ENCODE measurements at regions not wholly inside any gene's neighbourhood (a gene's known extent, or its start where the extent isn't known, plus 50 kb on each side); places are given as distances from the start of the nearest gene placed in this dataset.

GRCh38 chr2:64922482-64923384, 66.5 kb upstream of the SLC1A4 start:
- H3K4me3 ChIP-seq (replicated peaks in 1 of 3; ENCODE audit: insufficient read depth in 1 of 3, low read depth in 1 of 3, low read length in 3 of 3): no peak overlapping the region
- intact Hi-C loops (cut with micrococcal nuclease): no loop called here
- H3K9me3 ChIP-seq (replicated peaks; ENCODE audit: control insufficient read depth, insufficient read depth, low read length): no peaks in the 10 kb centered on the region
- CTCF ChIA-PET: interaction anchor here (1.4 to 2.2 kb wide), 4 partner anchors 16 to 246 kb away, joined by 3 to 6 read pairs (median 4); no protein-coding TSS in a partner anchor
- dilution Hi-C loops (cut with MboI; ENCODE audit: extremely low pct_ligation_motif_present, low sequenced_read_pairs): no loop called here
- H3K27me3 ChIP-seq (ENCODE audit: control insufficient read depth in 2 of 2, insufficient read depth in 2 of 2, low read length in 2 of 2): peaks cover 0 to 2% of the 10 kb centered on the region in 2 experiments
- H4K20me1 ChIP-seq (replicated peaks; ENCODE audit: control insufficient read depth, extremely low read depth, insufficient read depth, low read length): no peaks in the 10 kb centered on the region
- no peaks in the 10 kb centered on the region for H3K9me1 ChIP-seq (replicated peaks; ENCODE audit: control insufficient read depth, extremely low read depth, insufficient read depth, low read length)
- no peaks in the 10 kb centered on the region for H3K36me3 ChIP-seq (ENCODE audit: control insufficient read depth in 2 of 2, extremely low read depth in 1 of 2, insufficient read depth in 2 of 2, low read length in 2 of 2)
- H2AFZ ChIP-seq (ENCODE audit: low read depth, low read length): no peak overlapping the region
- no peak overlapping the region for H3K27ac ChIP-seq (ENCODE audit: insufficient read depth, low read depth, low read length)
- no TSS peak for BruUV-seq (replicated peaks)
- FAIRE-seq (no peak), DNase-seq (ENCODE audit: low read depth, low spot score) (no peak)
- no peak overlapping the region for H3K4me2 ChIP-seq (ENCODE audit: insufficient read depth, low read length)
- no peaks in the 10 kb centered on the region for H3K79me2 ChIP-seq (ENCODE audit: control insufficient read depth, insufficient read depth, low read length)
- H3K4me1 ChIP-seq (ENCODE audit: control insufficient read depth, extremely low read depth, insufficient read depth, low read length): peaks cover 2% of the 10 kb centered on the region
- POLR2A ChIA-PET: interaction anchor here (0.7 kb wide), 1 partner anchor 68 kb away, joined by 3 read pairs; no protein-coding TSS in a partner anchor
- no peak for TF ChIP-seq GATA2 (IDR thresholded peaks at IDR 0.05; ENCODE audit: insufficient read depth, insufficient read length, low read depth, low read length)
- no peak for TF ChIP-seq MYC (IDR thresholded peaks at IDR 0.05; ENCODE audit: low read depth, low read length)
- TF ChIP-seq FOS (IDR thresholded peaks at IDR 0.05; ENCODE audit: borderline replicate concordance, insufficient read depth, low read length): no peak
- no peak for TF ChIP-seq MAX (IDR thresholded peaks at IDR 0.05; ENCODE audit: insufficient read depth, insufficient read length)
- no peak for TF ChIP-seq EZH2 (IDR thresholded peaks at IDR 0.05; ENCODE audit: borderline replicate concordance, low read depth, low read length, severe bottlenecking)
- no peak overlapping the region for H3K9ac ChIP-seq (replicated peaks; ENCODE audit: extremely low read depth, insufficient read depth, low read length)

GRCh38 chr2:64923385-64923710, 65.9 kb upstream of the SLC1A4 start:
- TF ChIP-seq CTCF (IDR thresholded peaks at IDR 0.05; ENCODE audit: extremely low read depth in 1 of 2, insufficient read depth in 1 of 2, low read depth in 1 of 2, low read length in 2 of 2) (no peak), MAX (IDR thresholded peaks at IDR 0.05; ENCODE audit: insufficient read depth, insufficient read length) (no peak), POLR2A (IDR thresholded peaks at IDR 0.05; ENCODE audit: low read depth, low read length) (no peak), GATA2 (IDR thresholded peaks at IDR 0.05; ENCODE audit: insufficient read depth, insufficient read length, low read depth, low read length) (no peak), POLR2AphosphoS5 (IDR thresholded peaks at IDR 0.05; ENCODE audit: insufficient read depth, low read depth, low read length) (no peak), MYC (IDR thresholded peaks at IDR 0.05; ENCODE audit: low read depth, low read length) (no peak), FOS (IDR thresholded peaks at IDR 0.05; ENCODE audit: borderline replicate concordance, insufficient read depth, low read length) (no peak)
- no peaks in the 10 kb centered on the region for H3K4me1 ChIP-seq (ENCODE audit: control insufficient read depth, extremely low read depth, insufficient read depth, low read length)
- ChIA-PET CTCF (interaction anchor here (1.4 to 2.2 kb wide), 3 partner anchors 40 to 246 kb away, joined by 3 to 6 read pairs (median 5); no protein-coding TSS in a partner anchor), POLR2A (no interaction called here)
- no peak overlapping the region for H3K9ac ChIP-seq (replicated peaks; ENCODE audit: extremely low read depth, insufficient read depth, low read length)
- no peak for FAIRE-seq
- H3K27ac ChIP-seq (ENCODE audit: insufficient read depth, low read depth, low read length): no peak overlapping the region
- no TSS peak for BruUV-seq (replicated peaks)
- dilution Hi-C loops (cut with MboI; ENCODE audit: extremely low pct_ligation_motif_present, low sequenced_read_pairs) (no loop called here), intact Hi-C loops (cut with micrococcal nuclease) (no loop called here)
- H2AFZ ChIP-seq (ENCODE audit: low read depth, low read length): no peak overlapping the region
- H3K79me2 ChIP-seq (ENCODE audit: control insufficient read depth, insufficient read depth, low read length): no peaks in the 10 kb centered on the region
- H3K27me3 ChIP-seq (ENCODE audit: control insufficient read depth in 2 of 2, insufficient read depth in 2 of 2, low read length in 2 of 2): peaks cover 2 to 5% of the 10 kb centered on the region in 2 experiments
- H3K9me1 ChIP-seq (replicated peaks; ENCODE audit: control insufficient read depth, extremely low read depth, insufficient read depth, low read length): no peaks in the 10 kb centered on the region
- H3K36me3 ChIP-seq (ENCODE audit: control insufficient read depth in 2 of 2, extremely low read depth in 1 of 2, insufficient read depth in 2 of 2, low read length in 2 of 2): no peaks in the 10 kb centered on the region
- no peaks in the 10 kb centered on the region for H3K9me3 ChIP-seq (replicated peaks; ENCODE audit: control insufficient read depth, insufficient read depth, low read length)
- H4K20me1 ChIP-seq (replicated peaks; ENCODE audit: control insufficient read depth, extremely low read depth, insufficient read depth, low read length): no peaks in the 10 kb centered on the region
- DNase-seq (ENCODE audit: low read depth, low spot score): no peak
- no peak overlapping the region for H3K4me3 ChIP-seq (replicated peaks in 1 of 3; ENCODE audit: insufficient read depth in 1 of 3, low read depth in 1 of 3, low read length in 3 of 3)
- H3K4me2 ChIP-seq (ENCODE audit: insufficient read depth, low read length): no peak overlapping the region

Data from endothelial cell of umbilical vein (primary cell).